Neural cell (in vitro differentiated cells): ENCODE measurements at regions not wholly inside any gene's neighbourhood (a gene's known extent, or its start where the extent isn't known, plus 50 kb on each side); places are given as distances from the start of the nearest gene placed in this dataset.

Experiments
- CTCF ChIP-seq: fragments of 450-650 bp; IDR thresholded peaks from 2 replicates; pipeline ENCODE4 v1.5.1; 2014; ENCODE audit warnings: antibody characterized with exemption, mild to moderate bottlenecking, moderate library complexity; ENCODE audit not compliant: poor library complexity, severe bottlenecking
- EP300 ChIP-seq: fragments of 450-650 bp; conservative IDR thresholded peaks from 2 replicates; pipeline ENCODE4 v1.6.1; 2014; ENCODE audit warnings: antibody characterized with exemption, mild to moderate bottlenecking, moderate library complexity; ENCODE audit not compliant: poor library complexity, severe bottlenecking
- EZH2 ChIP-seq: fragments of 200-600, 300-800 bp; shearing (Covaris generic), sonication (generic); IDR thresholded peaks from 2 replicates; pipeline ENCODE4 v1.6.1; 2014; ENCODE audit warnings: antibody characterized with exemption, low read length, borderline replicate concordance, mild to moderate bottlenecking; ENCODE audit not compliant: insufficient read depth, poor library complexity, severe bottlenecking
- MXI1 ChIP-seq: fragments of 450-650 bp; conservative IDR thresholded peaks from 2 replicates; pipeline ENCODE4 v1.6.1; 2014; ENCODE audit warnings: antibody characterized with exemption, mild to moderate bottlenecking; ENCODE audit not compliant: poor library complexity, severe bottlenecking
- POLR2AphosphoS5 ChIP-seq: IDR thresholded peaks from 2 replicates; pipeline ENCODE4 v1.6.1; 2012
- RAD21 ChIP-seq: fragments of 450-650 bp; conservative IDR thresholded peaks from 2 replicates; pipeline ENCODE4 v1.6.1; 2014; ENCODE audit warnings: antibody characterized with exemption, mild to moderate bottlenecking, moderate library complexity
- SMC3 ChIP-seq: fragments of 450-650 bp; conservative IDR thresholded peaks from 2 replicates; pipeline ENCODE4 v1.6.1; 2014; ENCODE audit warnings: antibody characterized with exemption, mild to moderate bottlenecking, moderate library complexity; ENCODE audit not compliant: poor library complexity
- TAF1 ChIP-seq: IDR thresholded peaks from 2 replicates; pipeline ENCODE4 v1.6.1; 2012; ENCODE audit warnings: low read depth

- TF ChIP-seq MXI1 (no peak), POLR2AphosphoS5 (no peak), CTCF (no peak), EP300 (no peak), EZH2 (no peak), SMC3 (no peak), TAF1 (no peak), RAD21 (no peak)
Observed at GRCh38 chr9:80644044-80644443, 1045.3 kb downstream of the TLE1 start.
